ENCODE measurements at regions not wholly inside any gene's neighbourhood (a gene's known extent, or its start where the extent isn't known, plus 50 kb on each side); places are given as distances from the start of the nearest gene placed in this dataset.

- TF ChIP-seq POLR2A (IDR thresholded peaks at IDR 0.05; ENCODE audit: extremely low read depth, insufficient read length) = no peak
- no peak for TF ChIP-seq CTCF (IDR thresholded peaks at IDR 0.05; ENCODE audit: low read depth, low read length)
Observed at GRCh38 chr5:57341380-57341979, 141.1 kb downstream of the ACTBL2 start.

Measured in NB4 (cell line).